ENCODE measurements at regions not wholly inside any gene's neighbourhood (a gene's known extent, or its start where the extent isn't known, plus 50 kb on each side); places are given as distances from the start of the nearest gene placed in this dataset.
"Not testable (repeated sequence)": the region's sequence is repeated elsewhere in the genome, so short reads cannot be mapped to it uniquely, and the experiment has no call there.

DNA sequence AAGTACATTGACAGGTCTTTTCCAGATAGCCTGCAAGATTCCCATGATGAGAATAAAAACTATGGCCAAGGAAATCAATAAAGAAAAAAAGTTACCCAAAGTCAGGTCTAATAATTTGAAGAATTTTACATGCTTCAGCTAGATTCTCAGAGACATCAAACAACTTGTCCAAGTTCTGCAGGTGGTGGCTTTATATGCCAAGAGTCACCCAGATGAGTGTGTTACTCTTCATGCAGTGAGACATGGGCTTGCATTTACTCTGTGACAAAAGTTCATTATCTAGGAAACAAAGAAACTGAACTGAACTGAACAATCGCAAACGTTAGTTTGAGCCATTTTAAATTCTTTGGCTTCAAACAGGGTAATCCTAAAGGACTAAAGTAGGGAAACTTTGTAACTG is 548.5 kb upstream of the SYT4 start:
- no peak for DNase-seq

DNA sequence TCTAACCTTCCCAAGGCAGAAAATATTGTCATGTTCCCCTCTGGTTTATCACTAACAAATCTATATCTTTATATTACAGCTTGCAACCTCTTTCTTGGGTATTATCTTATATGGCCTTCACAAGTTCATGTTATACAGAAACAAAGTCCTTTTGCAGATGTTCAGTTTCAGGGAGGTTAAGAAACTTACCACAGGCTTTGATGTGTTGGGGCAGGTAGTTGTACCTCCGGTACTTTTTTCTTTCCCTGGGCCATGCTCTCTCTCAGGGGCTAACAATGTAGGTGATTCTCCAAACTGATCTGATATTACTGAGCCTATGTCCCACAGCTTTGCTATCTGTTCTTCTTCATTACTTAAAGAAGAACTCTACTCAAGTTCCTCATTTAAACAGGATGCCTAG is 548.9 kb upstream of the SYT4 start:
- no peak for DNase-seq

DNA sequence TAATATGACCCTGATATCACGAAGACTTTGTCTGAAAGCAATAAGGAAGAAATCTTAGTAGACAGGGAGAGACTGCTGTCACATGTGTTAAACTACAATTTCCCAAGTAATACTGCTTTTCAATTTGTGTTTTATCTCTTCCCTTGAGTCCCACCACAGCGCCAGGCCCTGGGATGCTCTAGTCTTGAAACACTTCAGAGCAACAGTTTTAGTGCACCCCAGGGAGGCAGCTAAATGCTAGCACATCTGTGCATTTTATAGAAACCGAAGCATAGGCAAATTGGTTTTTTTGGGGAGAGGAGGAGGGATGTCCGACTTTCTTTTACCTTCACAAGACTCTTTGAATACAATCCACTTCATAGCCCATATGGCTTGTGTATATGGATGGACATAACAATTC is 550.0 kb upstream of the SYT4 start:
- no peak for DNase-seq

DNA sequence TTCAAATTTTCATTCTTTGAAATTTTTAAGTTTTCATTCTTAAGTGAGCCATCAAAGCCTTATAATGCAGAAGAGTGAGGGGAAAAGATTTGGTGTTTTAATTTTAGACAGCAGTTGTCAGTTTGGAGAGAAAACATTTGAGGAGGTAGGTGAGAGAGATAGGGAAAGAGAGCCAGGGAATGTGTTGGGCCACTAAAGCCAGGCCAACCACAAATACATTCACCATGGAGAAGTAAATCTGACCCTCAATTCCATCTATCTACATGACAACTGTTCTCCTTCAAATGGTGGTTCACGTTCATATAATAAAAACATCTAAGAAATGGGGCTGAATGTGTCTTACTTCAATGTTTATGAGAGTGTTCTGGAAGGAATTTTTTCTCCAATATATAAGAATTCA is 553.0 kb upstream of the SYT4 start:
- DNase-seq, result no peak

DNA sequence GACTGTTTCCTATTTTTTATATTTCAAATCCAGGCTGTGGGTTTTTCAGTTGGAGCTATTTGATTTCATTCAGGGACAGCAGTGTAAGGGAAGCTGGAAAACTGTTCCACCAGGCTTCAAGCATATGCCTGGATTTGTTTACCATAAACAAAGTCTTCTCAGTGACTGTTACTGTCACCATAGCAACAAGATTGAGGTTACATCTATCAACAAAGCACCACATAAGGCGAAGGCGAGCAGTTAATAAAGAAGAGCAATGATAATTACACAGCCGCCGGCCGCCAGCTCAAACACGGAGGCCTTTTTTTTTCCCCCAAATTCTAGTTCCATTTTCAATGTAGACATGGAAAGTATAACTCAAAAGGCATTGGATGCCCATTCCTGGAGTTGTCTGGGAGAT is 553.7 kb upstream of the SYT4 start:
- no peak for DNase-seq

- no peak for DNase-seq
Measured at GRCh38 chr18:43846299-43846698, 569.0 kb upstream of the SYT4 start.

DNA sequence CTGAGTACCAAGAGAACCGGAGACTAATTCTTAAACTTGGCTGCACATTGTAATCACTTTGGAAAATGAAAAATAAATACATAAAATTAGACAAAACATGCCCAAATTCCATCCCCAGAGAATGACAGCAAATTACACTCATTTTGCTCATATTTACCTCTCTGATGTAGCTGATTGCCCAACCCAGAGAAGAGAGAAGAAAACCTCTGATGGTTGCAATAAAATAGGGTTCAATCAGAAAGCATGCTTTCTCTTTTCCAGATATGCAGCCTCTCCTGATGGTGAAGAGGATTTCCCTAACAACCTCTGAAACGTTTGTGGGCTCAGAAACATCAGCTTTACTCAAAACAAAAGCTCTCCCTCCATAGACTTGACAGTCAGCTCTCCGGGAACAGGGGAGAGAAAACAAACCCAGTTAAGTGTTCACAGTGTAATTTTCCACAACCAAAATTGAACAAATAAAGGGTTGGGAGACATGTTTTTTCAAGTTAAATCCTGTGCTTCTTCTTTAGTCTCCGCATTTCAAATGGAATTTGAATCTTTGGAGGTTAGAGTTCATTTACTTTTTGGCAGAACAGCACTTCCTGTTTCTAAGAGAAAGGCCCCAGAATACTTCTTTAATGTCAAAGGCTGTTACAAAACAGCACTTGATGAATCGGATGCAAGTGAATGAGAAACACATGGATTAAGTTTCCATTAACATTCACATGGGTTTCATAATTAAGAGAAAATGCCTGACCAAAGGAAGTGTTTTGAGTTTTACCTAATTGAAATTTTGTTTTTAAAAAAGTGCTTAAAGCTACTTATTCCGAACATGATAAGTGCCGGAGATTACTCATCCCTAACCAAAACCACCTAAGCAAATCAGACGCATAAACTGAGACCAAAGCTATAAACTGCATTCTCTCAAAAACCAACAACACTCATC is 570.1 kb upstream of the SYT4 start:
- DNase-seq, result no peak

GRCh38 chr18:43849831-43850230 is 572.5 kb upstream of the SYT4 start:
- not testable (repeated sequence) for DNase-seq

GRCh38 chr18:43855376-43855775 is 578.1 kb upstream of the SYT4 start:
- no peak for DNase-seq

GRCh38 chr18:43863180-43863579 is 585.9 kb upstream of the SYT4 start:
- no peak for DNase-seq

- no peak for DNase-seq
Measured at GRCh38 chr18:43866696-43867095, 589.4 kb upstream of the SYT4 start.

GRCh38 chr18:43868497-43868995 is 591.3 kb upstream of the SYT4 start:
- no peak for DNase-seq

GRCh38 chr18:43869451-43870008 is 592.2 kb upstream of the SYT4 start:
- DNase-seq, result no peak

- DNase-seq, result no peak
Measured at GRCh38 chr18:43870626-43871025, 593.3 kb upstream of the SYT4 start.

DNA sequence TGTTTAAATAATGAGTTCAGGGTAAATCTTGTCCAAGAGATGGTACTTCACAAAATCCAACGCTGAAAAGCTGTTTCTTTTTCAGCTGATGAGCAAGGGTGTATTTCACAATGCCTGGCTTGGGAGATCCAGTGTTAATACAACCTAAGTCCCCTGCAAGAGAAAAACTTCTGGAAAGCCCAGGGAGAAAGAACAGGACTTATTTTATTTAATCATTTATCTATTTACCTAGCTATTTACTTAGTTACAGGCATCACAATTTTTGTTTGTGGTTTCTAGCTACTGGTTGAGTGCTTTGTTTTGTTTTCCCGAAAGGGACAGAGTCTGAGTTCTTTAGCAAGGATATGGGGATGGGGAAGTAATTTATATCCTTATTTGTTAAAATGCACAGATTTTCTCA is 598.2 kb upstream of the SYT4 start:
- DNase-seq, result no peak

GRCh38 chr18:43876286-43876685 is 599.0 kb upstream of the SYT4 start:
- no peak for DNase-seq

DNA sequence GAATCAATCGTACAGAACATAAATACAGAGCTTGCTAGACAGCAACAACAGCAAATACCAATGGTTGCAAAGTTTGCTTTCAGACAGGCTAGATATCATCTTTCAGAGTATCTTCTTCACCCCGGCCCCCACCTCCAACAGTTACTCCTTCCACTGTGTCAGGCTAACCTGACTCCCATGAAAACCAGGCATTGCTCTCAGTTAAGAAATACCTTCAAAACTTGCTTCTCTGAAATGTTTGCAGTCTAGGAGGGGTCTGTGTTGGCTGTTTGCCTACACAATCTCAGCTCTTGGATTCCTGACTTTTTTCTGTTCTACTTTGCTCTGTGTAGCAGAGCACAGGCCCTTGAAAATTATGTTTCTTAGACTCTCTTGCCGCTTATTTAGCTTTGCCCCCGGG is 599.5 kb upstream of the SYT4 start:
- no peak for DNase-seq

- no peak for DNase-seq
Measured at GRCh38 chr18:43877616-43878321, 600.5 kb upstream of the SYT4 start.

- no peak for DNase-seq
Measured at GRCh38 chr18:43879415-43879814, 602.1 kb upstream of the SYT4 start.

GRCh38 chr18:43882358-43883055 is 605.2 kb upstream of the SYT4 start:
- DNase-seq, result no peak

DNA sequence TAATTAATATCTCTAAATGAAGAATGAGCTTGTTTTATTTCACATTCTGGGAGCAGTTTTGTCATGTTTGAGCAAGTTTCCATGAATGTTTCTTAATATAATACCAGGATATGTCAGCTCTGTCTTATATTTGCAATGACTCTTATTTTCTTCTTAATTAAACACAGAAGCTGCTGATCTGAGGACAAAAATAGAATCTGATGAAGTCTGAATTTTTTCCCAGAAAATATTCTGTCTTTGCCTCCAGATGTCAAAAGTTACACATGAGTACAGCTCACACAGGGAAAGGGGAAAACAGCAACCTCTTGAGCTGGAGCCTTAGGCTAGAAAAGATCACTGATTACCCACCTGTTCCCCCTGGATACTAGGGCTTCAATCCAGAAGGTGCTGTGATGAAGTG is 606.6 kb upstream of the SYT4 start:
- DNase-seq, result no peak

- DNase-seq, result no peak
Measured at GRCh38 chr18:43886341-43886740, 609.1 kb upstream of the SYT4 start.

DNA sequence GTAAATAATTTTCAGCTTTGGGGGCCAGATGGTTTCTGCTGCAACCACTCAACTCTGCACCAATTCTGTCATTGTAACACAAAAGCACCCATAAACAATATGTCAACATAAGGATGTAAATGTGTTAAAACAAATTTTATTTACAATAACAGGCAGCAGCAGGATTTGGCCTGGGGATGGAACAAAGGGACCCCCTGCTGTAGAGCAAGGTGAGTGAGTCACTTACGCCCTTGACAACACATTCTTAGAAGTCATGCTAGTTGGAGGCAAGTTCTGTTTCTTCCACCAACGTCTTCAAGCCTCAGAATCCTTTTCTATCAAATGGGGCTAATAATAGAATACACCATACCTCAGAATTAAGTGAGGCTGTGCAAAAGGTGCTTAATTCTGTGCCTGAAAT is 610.2 kb upstream of the SYT4 start:
- DNase-seq, result no peak

Data from NCI-H1694 (cell line).